ENCODE measurements at regions not wholly inside any gene's neighbourhood (a gene's known extent, or its start where the extent isn't known, plus 50 kb on each side); places are given as distances from the start of the nearest gene placed in this dataset.
"Not testable (repeated sequence)": the region's sequence is repeated elsewhere in the genome, so short reads cannot be mapped to it uniquely, and the experiment has no call there.

- Mint-ChIP-seq H3K9me3 (peaks cover 0 to 4% (median 0%) of the 10 kb centered on the region in 3 donors), H3K4me3 (no peak overlapping the region), H3K4me1 (no peaks in the 10 kb centered on the region), H3K36me3 (no peaks in the 10 kb centered on the region), H3K27ac (no peak overlapping the region), H3K27me3 (no peaks in the 10 kb centered on the region)
These were observed 201.5 kb upstream of the COL11A1 start for GRCh38 chr1:103309786-103310185.

GRCh38 chr1:103307751-103308150, 199.4 kb upstream of the COL11A1 start:
- no peaks in the 10 kb centered on the region for H3K36me3 Mint-ChIP-seq
- no peaks in the 10 kb centered on the region for H3K27me3 Mint-ChIP-seq
- H3K4me1 Mint-ChIP-seq = no peaks in the 10 kb centered on the region
- H3K9me3 Mint-ChIP-seq = peaks cover 0 to 4% (median 0%) of the 10 kb centered on the region in 3 donors
- H3K4me3 Mint-ChIP-seq = no peak overlapping the region
- no peak overlapping the region for H3K27ac Mint-ChIP-seq

GRCh38 chr1:103283841-103284669, 175.7 kb upstream of the COL11A1 start:
- Mint-ChIP-seq H3K9me3 (peaks cover 0 to 15% (median 0%) of the 10 kb centered on the region in 3 donors), H3K27me3 (no peaks in the 10 kb centered on the region), H3K27ac (no peak overlapping the region), H3K4me3 (no peak overlapping the region), H3K36me3 (no peaks in the 10 kb centered on the region), H3K4me1 (no peaks in the 10 kb centered on the region)

- Mint-ChIP-seq H3K36me3 (no peaks in the 10 kb centered on the region), H3K4me1 (no peaks in the 10 kb centered on the region), H3K9me3 (peaks cover 0 to 13% (median 0%) of the 10 kb centered on the region in 3 donors), H3K27me3 (no peaks in the 10 kb centered on the region), H3K27ac (no peak overlapping the region), H3K4me3 (no peak overlapping the region)
These were observed 175.0 kb upstream of the COL11A1 start for GRCh38 chr1:103283371-103283770.

GRCh38 chr1:103275725-103276124, 167.4 kb upstream of the COL11A1 start:
- H3K9me3 Mint-ChIP-seq = peaks cover 0 to 16% (median 6%) of the 10 kb centered on the region in 3 donors
- H3K4me3 Mint-ChIP-seq = no peak overlapping the region
- H3K36me3 Mint-ChIP-seq = no peaks in the 10 kb centered on the region
- H3K4me1 Mint-ChIP-seq = no peaks in the 10 kb centered on the region
- H3K27ac Mint-ChIP-seq = no peak overlapping the region
- no peaks in the 10 kb centered on the region for H3K27me3 Mint-ChIP-seq

- no peak overlapping the region for H3K27ac Mint-ChIP-seq
- H3K36me3 Mint-ChIP-seq = no peaks in the 10 kb centered on the region
These were observed 166.6 kb upstream of the COL11A1 start for GRCh38 chr1:103274886-103275285.

GRCh38 chr1:103273106-103273505, 164.8 kb upstream of the COL11A1 start:
- no peak overlapping the region for H3K27ac Mint-ChIP-seq
- no peaks in the 10 kb centered on the region for H3K27me3 Mint-ChIP-seq
- H3K4me3 Mint-ChIP-seq = no peak overlapping the region
- H3K9me3 Mint-ChIP-seq = peaks cover 0 to 12% (median 6%) of the 10 kb centered on the region in 3 donors
- H3K36me3 Mint-ChIP-seq = no peaks in the 10 kb centered on the region
- H3K4me1 Mint-ChIP-seq = no peaks in the 10 kb centered on the region

More at GRCh38 chr1:103274886-103275285, 166.6 kb upstream of the COL11A1 start:
- Mint-ChIP-seq H3K27me3 (no peaks in the 10 kb centered on the region), H3K4me3 (no peak overlapping the region), H3K9me3 (peaks cover 0 to 12% (median 6%) of the 10 kb centered on the region in 3 donors), H3K4me1 (no peaks in the 10 kb centered on the region)

- not testable (repeated sequence) for H3K4me3 Mint-ChIP-seq, H3K36me3 Mint-ChIP-seq, H3K27me3 Mint-ChIP-seq, H3K27ac Mint-ChIP-seq, H3K4me1 Mint-ChIP-seq
- peaks cover 0 to 12% (median 6%) of the 10 kb centered on the region in 3 donors for H3K9me3 Mint-ChIP-seq
These were observed 163.1 kb upstream of the COL11A1 start for GRCh38 chr1:103271471-103271870.

GRCh38 chr1:103267893-103268292, 159.6 kb upstream of the COL11A1 start:
- H3K36me3 Mint-ChIP-seq = no peaks in the 10 kb centered on the region
- peaks cover 0 to 7% (median 6%) of the 10 kb centered on the region in 3 donors for H3K9me3 Mint-ChIP-seq
- no peaks in the 10 kb centered on the region for H3K27me3 Mint-ChIP-seq
- H3K4me3 Mint-ChIP-seq = no peak overlapping the region
- H3K27ac Mint-ChIP-seq = no peak overlapping the region
- H3K4me1 Mint-ChIP-seq = no peaks in the 10 kb centered on the region

GRCh38 chr1:103267266-103267665, 158.9 kb upstream of the COL11A1 start:
- Mint-ChIP-seq H3K27ac (no peak overlapping the region), H3K4me3 (no peak overlapping the region), H3K36me3 (no peaks in the 10 kb centered on the region), H3K9me3 (peaks cover 0 to 7% (median 4%) of the 10 kb centered on the region in 3 donors), H3K4me1 (no peaks in the 10 kb centered on the region), H3K27me3 (no peaks in the 10 kb centered on the region)

GRCh38 chr1:103266036-103266435, 157.7 kb upstream of the COL11A1 start:
- H3K27me3 Mint-ChIP-seq = no peaks in the 10 kb centered on the region
- H3K4me3 Mint-ChIP-seq = no peak overlapping the region
- peaks cover 0 to 5% (median 2%) of the 10 kb centered on the region in 3 donors for H3K9me3 Mint-ChIP-seq
- H3K4me1 Mint-ChIP-seq = no peaks in the 10 kb centered on the region
- no peak overlapping the region for H3K27ac Mint-ChIP-seq
- no peaks in the 10 kb centered on the region for H3K36me3 Mint-ChIP-seq

- H3K4me1 Mint-ChIP-seq = no peaks in the 10 kb centered on the region
- no peak overlapping the region for H3K4me3 Mint-ChIP-seq
- H3K27me3 Mint-ChIP-seq = no peaks in the 10 kb centered on the region
- H3K36me3 Mint-ChIP-seq = no peaks in the 10 kb centered on the region
- H3K9me3 Mint-ChIP-seq = no peaks in the 10 kb centered on the region
- no peak overlapping the region for H3K27ac Mint-ChIP-seq
These were observed 157.2 kb upstream of the COL11A1 start for GRCh38 chr1:103265551-103265950.

- no peaks in the 10 kb centered on the region for H3K9me3 Mint-ChIP-seq
- no peaks in the 10 kb centered on the region for H3K36me3 Mint-ChIP-seq
- H3K4me3 Mint-ChIP-seq = no peak overlapping the region
- H3K4me1 Mint-ChIP-seq = no peaks in the 10 kb centered on the region
- no peaks in the 10 kb centered on the region for H3K27me3 Mint-ChIP-seq
- no peak overlapping the region for H3K27ac Mint-ChIP-seq
These were observed 151.7 kb upstream of the COL11A1 start for GRCh38 chr1:103259982-103260381.

GRCh38 chr1:103256490-103256889, 148.2 kb upstream of the COL11A1 start:
- peaks cover 0 to 2% (median 0%) of the 10 kb centered on the region in 3 donors for H3K9me3 Mint-ChIP-seq
- H3K27ac Mint-ChIP-seq = no peak overlapping the region
- no peaks in the 10 kb centered on the region for H3K27me3 Mint-ChIP-seq
- no peak overlapping the region for H3K4me3 Mint-ChIP-seq
- no peaks in the 10 kb centered on the region for H3K4me1 Mint-ChIP-seq
- H3K36me3 Mint-ChIP-seq = no peaks in the 10 kb centered on the region

GRCh38 chr1:103254691-103255090, 146.4 kb upstream of the COL11A1 start:
- Mint-ChIP-seq H3K27me3 (peaks cover 1% of the 10 kb centered on the region), H3K36me3 (no peaks in the 10 kb centered on the region), H3K4me1 (no peaks in the 10 kb centered on the region), H3K27ac (no peak overlapping the region), H3K9me3 (peaks cover 1 to 4% (median 4%) of the 10 kb centered on the region in 3 donors), H3K4me3 (no peak overlapping the region)

- H3K36me3 Mint-ChIP-seq = no peaks in the 10 kb centered on the region
- no peak overlapping the region for H3K4me3 Mint-ChIP-seq
- peaks cover 3 to 4% (median 4%) of the 10 kb centered on the region in 3 donors for H3K9me3 Mint-ChIP-seq
- H3K27ac Mint-ChIP-seq = no peak overlapping the region
- peaks cover 1% of the 10 kb centered on the region for H3K27me3 Mint-ChIP-seq
- H3K4me1 Mint-ChIP-seq = no peaks in the 10 kb centered on the region
These were observed 142.1 kb upstream of the COL11A1 start for GRCh38 chr1:103250441-103250861.
